Ishikawa (cell line): ENCODE measurements at regions not wholly inside any gene's neighbourhood (a gene's known extent, or its start where the extent isn't known, plus 50 kb on each side); places are given as distances from the start of the nearest gene placed in this dataset.

Experiments used
- CEBPB ChIP-seq: IDR thresholded peaks from 2 replicates; pipeline ENCODE4 v1.6.1; 2012
- CREB1 ChIP-seq: IDR thresholded peaks from 2 replicates; pipeline ENCODE4 v1.6.1; 2012; ENCODE audit warnings: low read depth
- EP300 ChIP-seq: IDR thresholded peaks from 2 replicates; pipeline ENCODE4 v1.6.1; 2012; ENCODE audit warnings: borderline replicate concordance
- FOXM1 ChIP-seq: IDR thresholded peaks from 2 replicates; pipeline ENCODE4 v1.6.1; 2012; ENCODE audit warnings: low read depth, borderline replicate concordance
- MAX ChIP-seq: IDR thresholded peaks from 2 replicates; pipeline ENCODE4 v1.6.1; 2012
- NFIC ChIP-seq: IDR thresholded peaks from 2 replicates; pipeline ENCODE4 v1.6.1; 2012
- RAD21 ChIP-seq: IDR thresholded peaks from 2 replicates; pipeline ENCODE4 v1.6.1; 2012; ENCODE audit warnings: low read depth
- REST ChIP-seq: IDR thresholded peaks from 2 replicates; pipeline ENCODE4 v1.6.1; 2012; ENCODE audit warnings: low read depth, mild to moderate bottlenecking
- TAF1 ChIP-seq: IDR thresholded peaks from 2 replicates; pipeline ENCODE4 v1.6.1; 2012; ENCODE audit warnings: low read depth, mild to moderate bottlenecking
- TCF12 ChIP-seq: IDR thresholded peaks from 2 replicates; pipeline ENCODE4 v1.6.1; 2012; ENCODE audit warnings: low read depth
- USF1 ChIP-seq: IDR thresholded peaks from 2 replicates; pipeline ENCODE4 v1.6.1; 2012
- YY1 ChIP-seq: IDR thresholded peaks from 2 replicates; pipeline ENCODE4 v1.6.1; 2012; ENCODE audit warnings: low read depth
- ZBTB7A ChIP-seq: IDR thresholded peaks from 2 replicates; pipeline ENCODE4 v1.6.1; 2012; ENCODE audit warnings: low read depth

- TF ChIP-seq MAX (no peak), FOXM1 (no peak), CEBPB (no peak), TCF12 (no peak), ZBTB7A (no peak), YY1 (no peak), REST (no peak), RAD21 (no peak), EP300 (no peak), TAF1 (no peak), CREB1 (no peak), NFIC (no peak), USF1 (no peak)
These were observed 351.8 kb upstream of the LRRC7 start for GRCh38 chr1:69215883-69216282.
